Astrocyte of the cerebellum (primary cell): ENCODE measurements at regions not wholly inside any gene's neighbourhood (a gene's known extent, or its start where the extent isn't known, plus 50 kb on each side); places are given as distances from the start of the nearest gene placed in this dataset.

Experiments
- DNase-seq: peaks from one replicate; pipeline ENCODE4 v3.0.0-alpha.2; 2011; ENCODE audit warnings: low read depth
- H3K4me3 ChIP-seq: 2 replicates; pipeline ENCODE4 v1.5.1; 2011; ENCODE audit warnings: mild to moderate bottlenecking, low read depth, low read length, moderate library complexity
- in situ Hi-C: cut with HindIII; loops from 2 replicates; pipeline ENCODE4 v1.10.0; 2017; ENCODE audit warnings: low sequenced_read_pairs
- TF ChIP-seq, protein P1 (sequence below): IDR thresholded peaks from 2 replicates; pipeline ENCODE4 v1.5.1; 2012; ENCODE audit warnings: low read length, low read depth, moderate library complexity, mild to moderate bottlenecking; ENCODE audit errors: missing control alignments

GRCh38 chr5:82862261-82862660, 214.9 kb downstream of the TMEM167A start:
- in situ Hi-C loops, result no loop called here
- TF ChIP-seq, protein P1, sequence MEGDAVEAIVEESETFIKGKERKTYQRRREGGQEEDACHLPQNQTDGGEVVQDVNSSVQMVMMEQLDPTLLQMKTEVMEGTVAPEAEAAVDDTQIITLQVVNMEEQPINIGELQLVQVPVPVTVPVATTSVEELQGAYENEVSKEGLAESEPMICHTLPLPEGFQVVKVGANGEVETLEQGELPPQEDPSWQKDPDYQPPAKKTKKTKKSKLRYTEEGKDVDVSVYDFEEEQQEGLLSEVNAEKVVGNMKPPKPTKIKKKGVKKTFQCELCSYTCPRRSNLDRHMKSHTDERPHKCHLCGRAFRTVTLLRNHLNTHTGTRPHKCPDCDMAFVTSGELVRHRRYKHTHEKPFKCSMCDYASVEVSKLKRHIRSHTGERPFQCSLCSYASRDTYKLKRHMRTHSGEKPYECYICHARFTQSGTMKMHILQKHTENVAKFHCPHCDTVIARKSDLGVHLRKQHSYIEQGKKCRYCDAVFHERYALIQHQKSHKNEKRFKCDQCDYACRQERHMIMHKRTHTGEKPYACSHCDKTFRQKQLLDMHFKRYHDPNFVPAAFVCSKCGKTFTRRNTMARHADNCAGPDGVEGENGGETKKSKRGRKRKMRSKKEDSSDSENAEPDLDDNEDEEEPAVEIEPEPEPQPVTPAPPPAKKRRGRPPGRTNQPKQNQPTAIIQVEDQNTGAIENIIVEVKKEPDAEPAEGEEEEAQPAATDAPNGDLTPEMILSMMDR, result no peak
- DNase-seq, result no peak
- H3K4me3 ChIP-seq, result no peak overlapping the region

DNA sequence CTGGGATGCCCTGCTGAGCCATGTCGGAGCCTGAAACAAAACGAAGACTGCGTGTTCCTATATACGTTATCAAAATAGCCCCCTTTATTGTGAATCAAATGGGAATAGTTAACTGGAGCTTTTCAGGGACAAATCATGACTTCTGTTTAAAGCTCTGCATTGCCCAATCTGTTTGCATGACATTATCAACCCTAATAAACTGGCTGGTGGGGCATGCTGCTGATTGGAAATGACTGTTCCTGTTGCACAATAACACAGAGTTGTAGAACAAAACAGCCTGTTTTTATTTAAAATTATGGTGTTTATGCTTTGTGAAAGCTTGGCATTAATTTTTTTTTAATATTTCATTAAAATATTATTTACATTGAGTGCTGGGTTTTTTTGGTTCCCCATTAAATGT, 215.5 kb downstream of the TMEM167A start:
- in situ Hi-C loops, result no loop called here
- DNase-seq, result no peak

DNA sequence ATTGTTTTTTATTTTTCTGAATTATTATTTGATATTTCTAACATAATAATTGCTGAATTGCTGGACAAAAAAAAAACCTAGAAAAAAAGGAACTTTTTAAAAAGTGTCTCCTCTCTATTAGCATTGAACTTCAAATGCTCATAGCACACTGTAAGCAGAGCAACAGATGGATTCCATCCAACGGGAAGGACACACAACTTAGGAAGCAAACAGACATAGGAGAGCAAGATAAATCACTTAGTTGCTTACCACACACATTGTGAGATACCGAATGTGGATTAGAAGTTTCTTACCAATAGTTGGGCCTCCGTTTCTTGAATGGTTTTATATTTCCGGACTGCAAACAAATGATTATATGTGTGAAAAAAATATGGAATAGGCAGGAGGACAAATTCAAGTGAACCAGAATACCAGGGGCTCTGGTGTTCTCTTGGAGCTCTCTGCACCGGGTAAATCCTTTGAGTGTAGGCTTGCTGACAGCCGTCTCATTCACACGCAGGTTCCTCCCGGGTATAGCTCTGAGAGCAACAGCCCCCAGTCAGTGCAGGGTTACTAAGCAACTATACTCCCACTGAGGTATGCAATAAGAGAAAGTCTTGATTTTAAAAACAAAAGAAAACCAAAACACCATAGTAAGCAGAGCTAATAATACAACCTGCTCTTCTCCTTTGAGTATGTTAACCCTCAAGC, 217.6 kb downstream of the TMEM167A start:
- H3K4me3 ChIP-seq, result no peak overlapping the region
- in situ Hi-C loops, result no loop called here
- no peak for DNase-seq
- TF ChIP-seq, protein P1, result no peak

More for the DNA sequence above, 215.5 kb downstream of the TMEM167A start:
- TF ChIP-seq, protein P1, result no peak
- H3K4me3 ChIP-seq, result no peak overlapping the region

- no peak for DNase-seq
- TF ChIP-seq, protein P1, result no peak
- in situ Hi-C loops, result no loop called here
- no peak overlapping the region for H3K4me3 ChIP-seq
These were observed 218.8 kb downstream of the TMEM167A start for GRCh38 chr5:82858151-82859025.

DNA sequence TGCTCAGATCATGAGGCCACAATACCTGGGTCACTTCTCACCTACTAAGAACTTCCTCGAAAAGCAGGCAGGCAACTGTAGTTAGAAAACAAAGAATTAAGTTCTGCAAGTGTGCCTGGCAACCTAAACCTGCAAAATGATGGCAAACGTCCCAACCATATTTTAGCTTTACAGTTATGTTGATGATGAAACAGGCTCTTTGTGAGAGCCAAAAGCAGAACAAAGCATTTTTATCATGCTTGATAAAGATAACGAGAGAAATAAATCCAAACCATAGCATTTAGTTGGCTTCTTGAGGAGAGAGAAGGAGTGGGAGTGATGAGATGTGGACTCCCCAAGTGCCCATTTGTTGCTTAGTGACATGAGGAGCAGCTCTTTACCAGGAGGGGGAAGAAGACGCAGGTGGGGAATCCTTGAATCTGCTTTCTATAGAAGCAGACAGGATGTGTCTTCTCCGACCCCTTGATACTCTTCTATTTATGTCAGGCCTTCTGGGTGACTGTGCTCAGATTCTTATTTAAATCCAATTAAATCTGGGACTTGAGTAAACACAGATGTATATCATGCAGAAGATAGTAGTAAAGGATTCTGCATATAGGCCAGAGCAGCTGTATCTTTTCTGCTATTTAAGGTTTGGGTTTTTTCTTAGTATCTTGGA, 221.2 kb downstream of the TMEM167A start:
- DNase-seq, result peak; percentile 3
- in situ Hi-C loops, result no loop called here
- TF ChIP-seq, protein P1, result no peak

GRCh38 chr5:82854956-82855355, 222.2 kb downstream of the TMEM167A start:
- DNase-seq, result no peak
- in situ Hi-C loops, result no loop called here
- TF ChIP-seq, protein P1, result no peak
- H3K4me3 ChIP-seq, result no peak overlapping the region

More for the DNA sequence above, 221.2 kb downstream of the TMEM167A start:
- H3K4me3 ChIP-seq, result no peak overlapping the region
